ENCODE measurements at regions not wholly inside any gene's neighbourhood (a gene's known extent, or its start where the extent isn't known, plus 50 kb on each side); places are given as distances from the start of the nearest gene placed in this dataset.

DNA sequence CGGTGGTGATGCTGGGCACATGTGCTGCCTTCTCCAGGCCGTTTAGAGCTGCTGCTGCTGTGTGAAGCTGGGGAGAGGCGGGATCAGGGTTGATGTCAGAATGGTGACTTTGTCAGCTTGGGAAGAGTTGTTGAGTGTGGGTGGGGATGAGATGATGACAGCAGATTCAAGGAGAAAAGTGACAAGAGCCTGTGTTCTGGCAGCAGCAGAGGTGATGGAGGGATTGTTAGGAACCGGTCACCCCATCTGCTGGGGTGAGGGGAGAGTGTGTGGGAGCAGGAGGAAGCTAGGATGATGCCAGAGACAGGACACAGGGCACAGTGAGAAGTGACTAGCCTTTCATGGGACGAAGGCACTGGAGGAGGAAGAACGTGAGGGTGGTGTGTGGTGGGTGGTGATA is 345.5 kb downstream of the RNF144A start:
- Histone ChIP-seq H3K9me3 (replicated peaks in 1 of 2; ENCODE audit: control insufficient read depth in 1 of 2, insufficient read depth in 1 of 2, low read length in 2 of 2) (no peaks in the 10 kb centered on the region), H3K27me3 (ENCODE audit: control insufficient read depth in 2 of 2, insufficient read depth in 2 of 2, low read length in 2 of 2) (no peaks in the 10 kb centered on the region), H3K9ac (ENCODE audit: insufficient read depth, low read length, poor library complexity, severe bottlenecking) (no peak overlapping the region), H4K20me1 (ENCODE audit: insufficient read depth, low read length) (no peaks in the 10 kb centered on the region), H2AFZ (ENCODE audit: insufficient read depth, low read depth, low read length, poor library complexity, severe bottlenecking) (no peak overlapping the region), H3K27ac (ENCODE audit: low read depth in 1 of 2, low read length in 2 of 2) (no peak overlapping the region), H3K4me1 (ENCODE audit: control insufficient read depth in 1 of 2, insufficient read depth in 2 of 2, low read length in 2 of 2) (no peaks in the 10 kb centered on the region), H3K79me2 (ENCODE audit: insufficient read depth, low read length) (no peaks in the 10 kb centered on the region), H3K36me3 (replicated peaks in 1 of 2; ENCODE audit: control insufficient read depth in 1 of 2, insufficient read depth in 2 of 2, low read length in 2 of 2) (no peaks in the 10 kb centered on the region), H3K4me3 (replicated peaks in 1 of 3; ENCODE audit: low read depth in 2 of 3, low read length in 3 of 3) (no peak overlapping the region), H3K4me2 (replicated peaks; ENCODE audit: extremely low read depth, low read length, poor library complexity, severe bottlenecking) (no peak overlapping the region)
- intact Hi-C loops (cut with micrococcal nuclease), result no loop called here
- no peak overlapping the region for H3K27ac Mint-ChIP-seq
- H3K27me3 Mint-ChIP-seq (ENCODE audit: low read depth in 3 of 3), result peaks cover 0 to 6% (median 2%) of the 10 kb centered on the region in 3 donors
- H3K9me3 Mint-ChIP-seq, result peaks cover 0 to 8% (median 1%) of the 10 kb centered on the region in 7 donors
- DNase-seq, result no peak
- H3K4me1 Mint-ChIP-seq, result peaks cover 7% of the 10 kb centered on the region
- 33% methylated on average over 4 of the region's 6 CpGs for WGBS (ENCODE audit: insufficient coverage)
- TF ChIP-seq, protein P1, sequence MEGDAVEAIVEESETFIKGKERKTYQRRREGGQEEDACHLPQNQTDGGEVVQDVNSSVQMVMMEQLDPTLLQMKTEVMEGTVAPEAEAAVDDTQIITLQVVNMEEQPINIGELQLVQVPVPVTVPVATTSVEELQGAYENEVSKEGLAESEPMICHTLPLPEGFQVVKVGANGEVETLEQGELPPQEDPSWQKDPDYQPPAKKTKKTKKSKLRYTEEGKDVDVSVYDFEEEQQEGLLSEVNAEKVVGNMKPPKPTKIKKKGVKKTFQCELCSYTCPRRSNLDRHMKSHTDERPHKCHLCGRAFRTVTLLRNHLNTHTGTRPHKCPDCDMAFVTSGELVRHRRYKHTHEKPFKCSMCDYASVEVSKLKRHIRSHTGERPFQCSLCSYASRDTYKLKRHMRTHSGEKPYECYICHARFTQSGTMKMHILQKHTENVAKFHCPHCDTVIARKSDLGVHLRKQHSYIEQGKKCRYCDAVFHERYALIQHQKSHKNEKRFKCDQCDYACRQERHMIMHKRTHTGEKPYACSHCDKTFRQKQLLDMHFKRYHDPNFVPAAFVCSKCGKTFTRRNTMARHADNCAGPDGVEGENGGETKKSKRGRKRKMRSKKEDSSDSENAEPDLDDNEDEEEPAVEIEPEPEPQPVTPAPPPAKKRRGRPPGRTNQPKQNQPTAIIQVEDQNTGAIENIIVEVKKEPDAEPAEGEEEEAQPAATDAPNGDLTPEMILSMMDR (IDR thresholded peaks at IDR 0.05), result no peak
- H3K36me3 Mint-ChIP-seq, result no peaks in the 10 kb centered on the region
- no peak overlapping the region for H3K4me3 Mint-ChIP-seq

DNA sequence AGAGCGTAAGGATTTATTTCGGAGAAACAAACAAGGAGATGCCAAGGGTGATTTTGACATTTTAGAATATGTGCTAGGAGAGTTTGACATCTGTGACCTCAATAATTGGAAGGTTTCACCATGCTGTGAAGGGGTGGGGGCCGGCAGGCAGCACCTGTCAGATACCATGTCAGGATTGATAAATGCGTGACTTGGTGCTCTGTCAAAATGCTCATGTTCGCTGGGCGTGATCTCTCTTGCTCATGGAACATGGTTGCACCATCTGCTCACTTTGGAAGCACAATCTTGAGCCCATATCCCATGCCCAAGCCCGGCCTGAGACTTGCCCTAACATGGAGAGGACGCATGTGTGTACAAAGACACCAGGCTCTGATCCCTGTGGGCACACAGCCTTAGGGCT is 347.6 kb downstream of the RNF144A start:
- Mint-ChIP-seq H3K4me1 (peaks cover 7% of the 10 kb centered on the region), H3K36me3 (no peaks in the 10 kb centered on the region), H3K9me3 (peaks cover 0 to 9% (median 2%) of the 10 kb centered on the region in 7 donors), H3K27ac (no peak overlapping the region), H3K27me3 (ENCODE audit: low read depth in 3 of 3) (peaks cover 0 to 6% (median 2%) of the 10 kb centered on the region in 3 donors), H3K4me3 (no peak overlapping the region)
- no peaks in the 10 kb centered on the region for H3K79me2 ChIP-seq (ENCODE audit: insufficient read depth, low read length)
- H3K4me3 ChIP-seq (replicated peaks in 1 of 3; ENCODE audit: low read depth in 2 of 3, low read length in 3 of 3), result no peak overlapping the region
- H3K4me1 ChIP-seq (ENCODE audit: control insufficient read depth in 1 of 2, insufficient read depth in 2 of 2, low read length in 2 of 2), result no peaks in the 10 kb centered on the region
- H3K27me3 ChIP-seq (ENCODE audit: control insufficient read depth in 2 of 2, insufficient read depth in 2 of 2, low read length in 2 of 2), result no peaks in the 10 kb centered on the region
- H3K36me3 ChIP-seq (replicated peaks in 1 of 2; ENCODE audit: control insufficient read depth in 1 of 2, insufficient read depth in 2 of 2, low read length in 2 of 2), result no peaks in the 10 kb centered on the region
- no peak overlapping the region for H3K4me2 ChIP-seq (replicated peaks; ENCODE audit: extremely low read depth, low read length, poor library complexity, severe bottlenecking)
- no peak overlapping the region for H2AFZ ChIP-seq (ENCODE audit: insufficient read depth, low read depth, low read length, poor library complexity, severe bottlenecking)
- H3K9me3 ChIP-seq (replicated peaks in 1 of 2; ENCODE audit: control insufficient read depth in 1 of 2, insufficient read depth in 1 of 2, low read length in 2 of 2), result no peaks in the 10 kb centered on the region
- 97% methylated on average over 8 of the region's 8 CpGs for WGBS (ENCODE audit: insufficient coverage)
- H3K27ac ChIP-seq (ENCODE audit: low read depth in 1 of 2, low read length in 2 of 2), result no peak overlapping the region
- H4K20me1 ChIP-seq (ENCODE audit: insufficient read depth, low read length), result no peaks in the 10 kb centered on the region
- no peak overlapping the region for H3K9ac ChIP-seq (ENCODE audit: insufficient read depth, low read length, poor library complexity, severe bottlenecking)
- TF ChIP-seq, protein P1 (IDR thresholded peaks at IDR 0.05), result no peak
- intact Hi-C loops (cut with micrococcal nuclease), result no loop called here
- DNase-seq, result no peak

All from CD14-positive monocyte (primary cell).